Activated CD4-positive, alpha-beta T cell treated with anti-CD3 and anti-CD28 coated beads, Interleukin-2, amount 50 U/mL, for 4 hours (primary cell): ENCODE measurements at regions not wholly inside any gene's neighbourhood (a gene's known extent, or its start where the extent isn't known, plus 50 kb on each side); places are given as distances from the start of the nearest gene placed in this dataset.
"Not testable (repeated sequence)": the region's sequence is repeated elsewhere in the genome, so short reads cannot be mapped to it uniquely, and the experiment has no call there.

Experiments
- DNase-seq, 2 experiments: peaks; one replicate each; pipeline ENCODE4 v3.0.0-alpha.2; 2020

- no peak for DNase-seq
These were observed 193.5 kb upstream of the SOX2 start for GRCh38 chr3:181518222-181518621.

DNA sequence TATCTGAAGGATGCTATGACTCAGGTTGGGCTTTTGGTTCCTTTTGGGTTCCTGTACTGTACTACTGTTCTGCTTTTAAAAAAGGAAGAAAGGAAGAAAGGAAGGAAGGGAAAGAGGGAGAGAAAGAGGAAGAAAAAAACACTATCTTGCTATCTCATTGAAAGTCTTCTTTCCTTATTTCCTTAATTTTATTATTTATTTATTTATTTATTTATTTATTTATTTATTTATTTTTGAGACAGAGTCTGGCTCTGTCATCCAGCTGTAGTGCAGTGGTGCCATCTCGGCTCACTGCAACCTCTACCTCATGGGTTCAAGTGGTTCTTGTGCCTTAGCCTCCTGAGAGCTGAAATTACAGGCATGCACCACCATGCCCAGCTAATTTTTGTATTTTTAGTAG, 198.9 kb upstream of the SOX2 start:
- no peak for DNase-seq

DNA sequence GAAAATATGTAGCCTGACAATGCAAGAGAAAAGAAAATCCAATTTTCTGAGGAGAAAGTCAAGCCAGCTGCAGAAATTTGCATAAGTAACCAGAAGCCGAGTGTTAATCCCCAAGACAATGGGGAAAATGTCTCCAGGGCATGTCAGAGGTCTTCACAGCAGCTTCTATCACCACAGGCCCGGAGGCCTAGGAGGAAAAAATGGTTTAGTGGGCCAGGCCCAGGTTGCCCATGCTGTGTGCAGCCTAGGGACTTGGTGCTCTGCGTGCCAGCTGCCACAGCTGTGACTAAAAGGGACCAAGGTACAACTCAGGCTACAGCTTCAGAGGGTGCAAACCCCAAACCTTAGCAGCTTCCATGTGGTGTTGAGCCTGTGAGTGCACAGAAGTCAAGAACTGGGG, 201.2 kb upstream of the SOX2 start:
- DNase-seq, result no peak

DNA sequence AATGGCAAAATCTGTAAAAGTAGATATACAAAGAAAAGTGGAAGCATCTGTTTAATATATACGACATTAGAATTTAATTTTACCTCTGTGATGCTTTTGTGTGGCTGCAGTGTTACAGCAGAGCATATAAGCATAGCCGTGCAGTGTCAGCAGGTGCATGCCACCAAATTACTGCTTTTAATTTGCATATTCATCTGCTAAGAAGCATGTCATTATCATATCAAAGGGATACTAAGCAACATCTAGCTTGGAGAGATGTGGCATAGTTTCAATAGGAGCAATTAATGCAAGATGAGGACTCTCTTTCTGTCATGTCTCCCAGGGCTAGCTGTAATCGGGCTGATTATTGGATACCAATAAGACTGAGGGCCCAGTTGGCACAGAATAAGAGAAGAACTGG, 214.4 kb upstream of the SOX2 start:
- DNase-seq, result no peak

GRCh38 chr3:181493423-181493822, 218.3 kb upstream of the SOX2 start:
- DNase-seq, result no peak

DNA sequence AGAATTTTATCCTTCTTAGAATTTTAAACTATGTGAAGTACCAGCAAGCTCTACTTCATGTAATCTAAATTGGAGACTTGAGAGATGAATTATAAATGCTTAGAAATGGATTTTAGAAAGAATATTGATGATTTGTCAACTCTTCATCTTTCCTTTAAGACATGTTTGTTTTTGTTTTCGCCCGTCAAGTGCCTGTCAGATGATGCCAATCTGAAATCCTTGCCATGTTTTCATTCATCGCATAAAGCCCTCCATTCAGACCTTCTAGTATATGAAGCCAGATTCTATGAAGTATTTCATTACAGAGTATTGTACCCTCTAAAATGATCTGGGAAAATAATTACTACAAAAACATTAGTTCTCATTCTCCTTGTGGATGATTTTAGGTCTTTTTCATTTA, 223.2 kb upstream of the SOX2 start:
- no peak for DNase-seq

DNA sequence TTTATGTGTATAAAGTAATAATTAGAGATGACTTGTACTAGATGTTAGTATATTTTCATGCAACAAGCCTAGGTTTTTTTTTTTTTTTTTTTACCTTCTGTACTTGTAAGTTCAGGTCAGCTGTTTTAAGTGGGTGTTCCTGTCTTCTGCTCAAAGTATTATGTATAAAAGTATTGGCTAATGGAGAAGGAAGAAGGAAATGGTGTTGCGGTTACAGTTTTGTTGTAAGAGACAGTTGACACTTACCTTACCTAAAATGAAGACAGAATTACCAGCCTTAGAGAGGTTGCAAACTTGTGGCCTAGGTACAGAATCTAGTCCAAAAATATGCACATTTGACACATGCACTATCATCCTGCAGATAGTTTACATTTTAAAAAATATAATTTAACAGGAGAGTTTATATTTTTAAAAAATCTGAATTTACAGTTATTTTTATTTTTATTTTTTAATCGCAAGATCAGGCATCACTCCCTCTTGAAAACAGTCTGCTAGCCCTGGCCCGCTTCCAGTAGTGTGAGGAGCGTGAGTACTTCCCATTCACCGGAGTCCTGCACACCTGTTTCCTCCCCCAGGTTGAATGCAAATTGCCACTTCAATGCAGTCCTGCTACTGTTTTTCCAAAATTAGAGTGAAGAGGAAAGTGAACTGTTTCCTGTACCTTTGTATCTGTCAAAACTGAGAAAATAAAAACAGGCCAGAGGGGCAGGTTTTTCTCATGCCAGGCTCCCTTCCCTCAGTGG, 224.3 kb upstream of the SOX2 start:
- DNase-seq, result no peak

- no peak for DNase-seq
These were observed 225.4 kb upstream of the SOX2 start for GRCh38 chr3:181486141-181486885.

DNA sequence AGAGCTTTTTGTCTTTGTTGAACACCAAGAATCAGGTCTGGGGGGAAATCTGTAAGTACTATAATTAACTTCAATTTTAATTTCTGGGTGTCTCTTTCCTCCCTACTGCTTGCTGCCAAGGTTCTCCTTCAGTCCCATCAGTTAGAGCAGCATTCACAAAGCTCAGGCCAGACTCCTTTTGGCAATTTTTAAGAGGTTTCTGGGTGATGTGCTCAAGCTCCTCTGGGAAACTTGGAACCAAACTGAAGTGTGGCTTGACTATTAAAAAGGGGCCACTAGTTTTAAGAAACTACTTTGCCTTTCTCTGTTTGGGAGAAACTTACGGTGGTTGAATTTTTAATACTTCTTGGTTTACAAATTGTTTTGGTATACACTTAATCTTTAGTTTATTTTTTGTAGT, 227.7 kb upstream of the SOX2 start:
- no peak for DNase-seq

- DNase-seq, result not testable (repeated sequence)
These were observed 236.6 kb upstream of the SOX2 start for GRCh38 chr3:181475146-181475545.

DNA sequence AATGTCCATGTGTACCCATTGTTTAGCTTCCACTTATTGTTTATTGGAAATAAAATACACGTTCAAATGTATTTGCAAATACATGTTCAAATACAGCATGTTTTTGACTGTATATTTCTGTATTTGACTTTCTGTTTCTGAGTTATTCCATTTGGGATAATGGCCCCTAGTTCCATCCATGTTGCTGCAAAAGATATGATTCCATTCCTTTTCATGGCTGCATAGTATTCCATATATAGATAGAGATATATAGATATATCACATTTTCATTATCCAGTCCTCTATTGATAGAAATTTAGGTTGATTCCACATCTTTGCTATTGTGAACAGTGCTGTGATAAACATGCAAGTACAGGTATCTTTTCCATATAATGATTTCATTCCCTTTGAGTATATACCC, 241.4 kb upstream of the SOX2 start:
- DNase-seq, result no peak

DNA sequence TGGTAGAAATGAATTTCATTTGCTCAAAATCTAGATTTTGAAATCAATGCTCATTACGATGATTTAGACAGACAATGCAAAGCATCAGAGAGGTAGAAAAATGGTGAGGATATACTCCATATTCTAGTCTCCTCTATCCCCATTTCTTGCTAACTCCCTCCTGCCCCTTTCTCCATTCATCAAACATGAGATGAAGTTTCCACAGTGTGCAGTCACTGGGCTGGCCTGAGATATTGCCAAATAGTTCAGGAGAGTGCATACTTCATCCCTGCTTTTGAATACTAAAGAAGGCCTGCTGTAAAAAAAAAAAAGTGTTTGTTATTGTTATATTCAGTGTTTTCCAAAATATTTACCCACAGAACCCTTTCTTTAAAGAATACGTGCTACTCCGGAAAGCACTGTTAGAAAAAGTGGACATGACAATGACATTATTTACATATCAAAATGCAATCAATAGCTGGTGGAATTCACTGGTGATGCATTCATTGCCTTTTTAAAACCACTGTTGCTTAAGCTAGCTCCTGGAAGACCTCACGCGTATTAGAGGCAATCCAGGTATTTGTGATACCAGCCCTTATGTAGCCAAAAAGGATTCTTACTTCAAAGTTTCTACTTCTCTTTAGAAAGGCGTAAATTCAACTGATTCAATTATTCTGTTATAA, 247.6 kb upstream of the SOX2 start:
- DNase-seq, result no peak

- DNase-seq, result no peak
These were observed 250.3 kb upstream of the SOX2 start for GRCh38 chr3:181461381-181461780.

GRCh38 chr3:181459516-181459915, 252.2 kb upstream of the SOX2 start:
- DNase-seq, result no peak

DNA sequence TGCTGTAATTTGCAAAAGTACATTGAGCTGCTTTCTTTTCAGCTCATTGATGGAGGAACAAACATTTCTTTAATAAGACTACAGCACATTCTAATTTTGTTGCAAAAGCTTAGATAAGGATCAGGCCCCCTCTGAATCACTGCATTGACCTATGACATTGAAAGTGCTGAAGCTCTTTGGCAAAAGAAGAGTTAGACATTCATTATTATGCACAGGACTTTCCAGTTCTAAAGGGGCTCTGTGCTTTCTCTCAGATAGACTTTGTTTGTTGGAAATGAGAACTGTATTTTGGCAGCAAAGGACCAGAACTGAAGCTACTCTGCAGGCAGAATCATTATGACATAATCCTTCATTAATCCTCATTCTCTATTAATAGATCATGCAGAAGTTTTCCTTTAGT, 252.9 kb upstream of the SOX2 start:
- no peak for DNase-seq

- DNase-seq, result no peak
These were observed 254.0 kb upstream of the SOX2 start for GRCh38 chr3:181457756-181458155.

DNA sequence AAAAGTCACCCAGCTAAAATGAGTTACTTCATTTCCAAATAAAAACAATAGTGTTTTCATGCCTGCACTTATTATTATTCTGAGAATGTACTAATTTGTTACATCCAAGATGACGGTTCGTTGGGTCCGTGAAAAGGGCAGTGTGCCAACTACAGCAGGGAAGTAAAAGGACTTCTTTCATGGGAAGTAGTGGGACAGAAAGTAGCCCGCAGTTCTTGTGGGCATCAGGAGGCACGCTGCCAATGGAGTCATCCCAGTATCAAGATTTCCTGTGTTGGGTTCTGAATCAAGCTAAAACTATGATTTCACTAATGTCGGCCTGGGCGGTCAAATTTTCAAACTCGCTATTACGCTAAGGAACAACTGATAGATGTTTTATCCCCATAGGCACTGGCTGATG, 254.5 kb upstream of the SOX2 start:
- no peak for DNase-seq

GRCh38 chr3:181455276-181455675, 256.4 kb upstream of the SOX2 start:
- DNase-seq, result no peak

DNA sequence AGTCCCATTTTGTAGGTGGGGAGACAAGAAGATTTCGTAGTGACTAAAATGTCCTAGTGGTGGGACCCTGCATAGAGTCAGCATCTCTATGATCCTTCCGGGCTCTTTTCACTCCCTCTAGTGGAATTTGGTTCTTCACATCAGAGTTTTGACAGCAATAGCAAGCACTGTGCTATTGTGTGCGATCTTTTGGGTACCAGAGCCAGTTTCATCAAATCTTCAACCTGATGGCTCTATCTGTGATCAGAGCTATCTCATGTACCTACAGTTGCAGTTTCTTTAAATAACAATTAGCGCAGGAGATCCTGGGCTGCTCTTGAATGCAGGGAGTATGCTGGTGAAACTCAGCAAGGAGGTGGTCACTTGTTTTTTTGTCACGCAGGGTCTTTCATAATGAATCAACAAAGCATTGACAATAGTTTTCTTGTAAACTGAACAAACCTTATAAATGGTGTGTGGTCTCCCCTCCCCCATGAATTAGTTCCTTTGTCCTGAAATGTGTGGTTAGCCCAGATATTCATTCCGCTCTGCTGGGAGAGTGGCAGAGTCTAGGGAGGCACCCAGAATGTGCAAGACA, 257.2 kb upstream of the SOX2 start:
- no peak for DNase-seq

DNA sequence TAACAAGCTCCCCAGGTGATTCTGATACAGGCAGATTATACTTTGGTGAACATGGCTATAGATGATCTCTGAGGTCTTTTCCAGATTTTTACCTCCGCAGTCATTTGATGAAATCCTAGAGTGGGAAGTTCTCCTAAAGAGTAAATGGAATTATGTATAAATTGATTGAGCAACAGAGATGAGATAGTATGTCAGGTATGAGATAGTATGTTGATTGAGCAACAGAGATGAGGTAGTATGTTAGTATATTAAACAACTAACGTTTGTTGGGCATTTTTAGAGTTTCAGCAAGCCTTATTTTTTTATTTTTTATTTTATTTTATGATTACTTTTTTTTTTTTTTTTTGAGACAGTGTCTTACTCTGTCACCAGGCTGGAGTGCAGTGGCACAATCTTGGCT, 265.0 kb upstream of the SOX2 start:
- no peak for DNase-seq

DNA sequence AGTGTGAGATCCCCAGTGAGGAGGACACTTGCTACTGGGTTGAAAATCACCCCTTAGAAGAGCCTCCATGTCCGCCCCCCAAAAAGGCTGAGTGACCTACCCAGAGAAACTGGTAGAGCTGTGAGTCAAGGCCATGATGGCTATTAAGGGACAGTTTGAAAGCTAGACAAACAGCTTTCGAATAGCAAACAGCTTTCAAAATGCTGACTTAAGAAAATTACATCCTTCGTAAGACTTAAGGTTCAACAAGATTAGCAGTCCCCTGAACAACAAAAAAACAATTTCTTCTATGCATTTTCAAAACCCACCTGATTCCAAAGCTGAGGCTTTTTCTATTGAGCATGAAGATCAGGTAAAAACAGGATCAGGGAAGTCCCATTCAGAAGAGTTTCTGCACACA, 269.7 kb upstream of the SOX2 start:
- no peak for DNase-seq

- DNase-seq, result no peak
These were observed 278.7 kb upstream of the SOX2 start for GRCh38 chr3:181432992-181433391.

- no peak for DNase-seq
These were observed 280.0 kb upstream of the SOX2 start for GRCh38 chr3:181431748-181432147.

DNA sequence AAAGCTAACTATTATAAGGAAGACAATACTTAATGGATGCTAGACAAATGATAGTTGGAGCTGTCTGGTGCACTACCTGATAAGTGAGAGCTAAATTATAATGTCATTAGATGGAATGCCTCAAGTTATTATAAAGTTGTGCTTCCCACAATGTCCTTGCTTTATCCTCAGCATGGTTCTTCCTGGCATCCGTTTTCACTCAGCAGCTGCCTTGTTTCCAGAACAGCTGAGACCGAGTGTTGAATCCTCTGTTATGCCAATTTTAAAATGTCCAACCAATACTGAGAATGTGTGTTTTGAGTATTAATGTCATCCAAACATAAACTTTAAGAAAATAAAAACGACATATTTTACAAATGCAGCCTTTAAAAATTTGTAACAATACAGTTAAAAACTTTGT, 286.7 kb upstream of the SOX2 start:
- no peak for DNase-seq
